ENCODE measurements at regions not wholly inside any gene's neighbourhood (a gene's known extent, or its start where the extent isn't known, plus 50 kb on each side); places are given as distances from the start of the nearest gene placed in this dataset.

GRCh38 chr6:14426281-14426680 is 308.7 kb downstream of the CD83 start:
- Histone ChIP-seq H4K20me1 (ENCODE audit: low read depth, low read length) (no peaks in the 10 kb centered on the region), H3K4me3 (ENCODE audit: insufficient read depth, low read length, poor library complexity, severe bottlenecking) (no peak overlapping the region), H3K4me2 (ENCODE audit: low read depth, low read length, poor library complexity, severe bottlenecking) (no peak overlapping the region), H3K9me3 (ENCODE audit: insufficient read depth, low read length) (no peaks in the 10 kb centered on the region), H3K27ac (ENCODE audit: low read depth, low read length) (no peak overlapping the region), H3K36me3 (ENCODE audit: low read length) (no peaks in the 10 kb centered on the region), H3K27me3 (ENCODE audit: low read length) (no peaks in the 10 kb centered on the region), H3K9ac (ENCODE audit: low read length) (no peak overlapping the region), H2AFZ (ENCODE audit: low read depth, low read length, severe bottlenecking) (no peak overlapping the region), H3K9me2 (replicated peaks; ENCODE audit: insufficient read depth, low read length) (no peaks in the 10 kb centered on the region), H3F3A (ENCODE audit: insufficient read depth) (no peaks in the 10 kb centered on the region), H3K79me2 (ENCODE audit: insufficient read depth, low read length) (no peaks in the 10 kb centered on the region)
- TF ChIP-seq, protein P1, sequence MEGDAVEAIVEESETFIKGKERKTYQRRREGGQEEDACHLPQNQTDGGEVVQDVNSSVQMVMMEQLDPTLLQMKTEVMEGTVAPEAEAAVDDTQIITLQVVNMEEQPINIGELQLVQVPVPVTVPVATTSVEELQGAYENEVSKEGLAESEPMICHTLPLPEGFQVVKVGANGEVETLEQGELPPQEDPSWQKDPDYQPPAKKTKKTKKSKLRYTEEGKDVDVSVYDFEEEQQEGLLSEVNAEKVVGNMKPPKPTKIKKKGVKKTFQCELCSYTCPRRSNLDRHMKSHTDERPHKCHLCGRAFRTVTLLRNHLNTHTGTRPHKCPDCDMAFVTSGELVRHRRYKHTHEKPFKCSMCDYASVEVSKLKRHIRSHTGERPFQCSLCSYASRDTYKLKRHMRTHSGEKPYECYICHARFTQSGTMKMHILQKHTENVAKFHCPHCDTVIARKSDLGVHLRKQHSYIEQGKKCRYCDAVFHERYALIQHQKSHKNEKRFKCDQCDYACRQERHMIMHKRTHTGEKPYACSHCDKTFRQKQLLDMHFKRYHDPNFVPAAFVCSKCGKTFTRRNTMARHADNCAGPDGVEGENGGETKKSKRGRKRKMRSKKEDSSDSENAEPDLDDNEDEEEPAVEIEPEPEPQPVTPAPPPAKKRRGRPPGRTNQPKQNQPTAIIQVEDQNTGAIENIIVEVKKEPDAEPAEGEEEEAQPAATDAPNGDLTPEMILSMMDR (IDR thresholded peaks at IDR 0.05; ENCODE audit: insufficient read depth, low read length, poor library complexity, severe bottlenecking) = no peak
- TF ChIP-seq EZH2phosphoT487 (conservative IDR thresholded peaks at IDR 0.05; ENCODE audit: low read length) = no peak

- Histone ChIP-seq H3K9me2 (replicated peaks; ENCODE audit: insufficient read depth, low read length) (no peaks in the 10 kb centered on the region), H3K36me3 (ENCODE audit: low read length) (no peaks in the 10 kb centered on the region), H3F3A (ENCODE audit: insufficient read depth) (no peaks in the 10 kb centered on the region), H3K9me3 (ENCODE audit: insufficient read depth, low read length) (no peaks in the 10 kb centered on the region), H3K4me3 (ENCODE audit: insufficient read depth, low read length, poor library complexity, severe bottlenecking) (no peak overlapping the region), H3K27me3 (ENCODE audit: low read length) (no peaks in the 10 kb centered on the region), H2AFZ (ENCODE audit: low read depth, low read length, severe bottlenecking) (no peak overlapping the region), H3K4me2 (ENCODE audit: low read depth, low read length, poor library complexity, severe bottlenecking) (no peak overlapping the region), H4K20me1 (ENCODE audit: low read depth, low read length) (no peaks in the 10 kb centered on the region), H3K27ac (ENCODE audit: low read depth, low read length) (no peak overlapping the region), H3K79me2 (ENCODE audit: insufficient read depth, low read length) (no peaks in the 10 kb centered on the region), H3K9ac (ENCODE audit: low read length) (no peak overlapping the region)
- TF ChIP-seq EZH2phosphoT487 (conservative IDR thresholded peaks at IDR 0.05; ENCODE audit: low read length) = no peak
- TF ChIP-seq, protein P1 (IDR thresholded peaks at IDR 0.05; ENCODE audit: insufficient read depth, low read length, poor library complexity, severe bottlenecking) = no peak
Observed at GRCh38 chr6:14428269-14428668, 310.7 kb downstream of the CD83 start.

GRCh38 chr6:14429396-14429795 is 311.8 kb downstream of the CD83 start:
- no peak overlapping the region for H3K4me2 ChIP-seq (ENCODE audit: low read depth, low read length, poor library complexity, severe bottlenecking)
- no peak overlapping the region for H3K9ac ChIP-seq (ENCODE audit: low read length)
- H3K4me3 ChIP-seq (ENCODE audit: insufficient read depth, low read length, poor library complexity, severe bottlenecking) = no peak overlapping the region
- H3K27me3 ChIP-seq (ENCODE audit: low read length) = no peaks in the 10 kb centered on the region
- H3K79me2 ChIP-seq (ENCODE audit: insufficient read depth, low read length) = no peaks in the 10 kb centered on the region
- TF ChIP-seq, protein P1 (IDR thresholded peaks at IDR 0.05; ENCODE audit: insufficient read depth, low read length, poor library complexity, severe bottlenecking) = no peak
- no peak for TF ChIP-seq EZH2phosphoT487 (conservative IDR thresholded peaks at IDR 0.05; ENCODE audit: low read length)
- no peaks in the 10 kb centered on the region for H3F3A ChIP-seq (ENCODE audit: insufficient read depth)
- no peak overlapping the region for H3K27ac ChIP-seq (ENCODE audit: low read depth, low read length)
- H2AFZ ChIP-seq (ENCODE audit: low read depth, low read length, severe bottlenecking) = no peak overlapping the region
- H4K20me1 ChIP-seq (ENCODE audit: low read depth, low read length) = no peaks in the 10 kb centered on the region
- H3K9me2 ChIP-seq (replicated peaks; ENCODE audit: insufficient read depth, low read length) = no peaks in the 10 kb centered on the region
- H3K9me3 ChIP-seq (ENCODE audit: insufficient read depth, low read length) = no peaks in the 10 kb centered on the region
- no peaks in the 10 kb centered on the region for H3K36me3 ChIP-seq (ENCODE audit: low read length)
